Tibial nerve (tissue), 3 donors: ENCODE measurements at regions not wholly inside any gene's neighbourhood (a gene's known extent, or its start where the extent isn't known, plus 50 kb on each side); places are given as distances from the start of the nearest gene placed in this dataset.

Experiments
- POLR2A ChIP-seq, 2 donors: fragments of 450-650 bp; IDR thresholded peaks; one replicate each; pipeline ENCODE4 v1.6.1; 2017; ENCODE audit warnings: antibody characterized with exemption in 2 of 2, mild to moderate bottlenecking in 2 of 2, moderate library complexity in 2 of 2
- TF ChIP-seq, protein P1 (sequence below), 5 experiments: fragments of 200-600 bp in 3 of 5; fragments of 450-650 bp in 2 of 5; sonication (generic) in 3 of 5; IDR thresholded peaks; one replicate each; pipeline ENCODE4 v1.5.1; 2016 to 2019; ENCODE audit warnings: antibody characterized with exemption in 5 of 5, mild to moderate bottlenecking in 3 of 5, moderate library complexity in 2 of 5

DNA sequence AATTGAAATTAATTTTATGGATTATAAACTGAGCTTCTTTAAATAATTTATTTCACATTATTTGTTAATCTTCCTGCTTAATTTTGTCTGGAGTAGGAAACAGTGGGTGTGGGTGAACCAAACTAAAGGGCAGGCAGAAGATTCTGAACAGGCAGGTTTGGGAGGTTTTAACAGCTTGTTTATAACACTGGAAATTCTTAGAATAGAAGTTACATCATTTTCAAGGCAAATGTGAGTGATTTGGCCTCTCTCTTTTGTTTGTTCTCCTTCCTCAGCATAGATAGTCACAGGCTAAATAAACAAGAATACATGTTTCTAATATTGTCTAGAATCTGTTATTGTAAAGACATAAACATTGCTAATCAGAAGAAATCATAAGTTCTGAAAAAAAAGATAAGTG lies 970.9 kb upstream of the NUDT12 start:
- TF ChIP-seq, protein P1, sequence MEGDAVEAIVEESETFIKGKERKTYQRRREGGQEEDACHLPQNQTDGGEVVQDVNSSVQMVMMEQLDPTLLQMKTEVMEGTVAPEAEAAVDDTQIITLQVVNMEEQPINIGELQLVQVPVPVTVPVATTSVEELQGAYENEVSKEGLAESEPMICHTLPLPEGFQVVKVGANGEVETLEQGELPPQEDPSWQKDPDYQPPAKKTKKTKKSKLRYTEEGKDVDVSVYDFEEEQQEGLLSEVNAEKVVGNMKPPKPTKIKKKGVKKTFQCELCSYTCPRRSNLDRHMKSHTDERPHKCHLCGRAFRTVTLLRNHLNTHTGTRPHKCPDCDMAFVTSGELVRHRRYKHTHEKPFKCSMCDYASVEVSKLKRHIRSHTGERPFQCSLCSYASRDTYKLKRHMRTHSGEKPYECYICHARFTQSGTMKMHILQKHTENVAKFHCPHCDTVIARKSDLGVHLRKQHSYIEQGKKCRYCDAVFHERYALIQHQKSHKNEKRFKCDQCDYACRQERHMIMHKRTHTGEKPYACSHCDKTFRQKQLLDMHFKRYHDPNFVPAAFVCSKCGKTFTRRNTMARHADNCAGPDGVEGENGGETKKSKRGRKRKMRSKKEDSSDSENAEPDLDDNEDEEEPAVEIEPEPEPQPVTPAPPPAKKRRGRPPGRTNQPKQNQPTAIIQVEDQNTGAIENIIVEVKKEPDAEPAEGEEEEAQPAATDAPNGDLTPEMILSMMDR (IDR thresholded peaks at IDR 0.05) = no peak
- TF ChIP-seq POLR2A (IDR thresholded peaks at IDR 0.05) = no peak
